ENCODE measurements at regions not wholly inside any gene's neighbourhood (a gene's known extent, or its start where the extent isn't known, plus 50 kb on each side); places are given as distances from the start of the nearest gene placed in this dataset.

DNA sequence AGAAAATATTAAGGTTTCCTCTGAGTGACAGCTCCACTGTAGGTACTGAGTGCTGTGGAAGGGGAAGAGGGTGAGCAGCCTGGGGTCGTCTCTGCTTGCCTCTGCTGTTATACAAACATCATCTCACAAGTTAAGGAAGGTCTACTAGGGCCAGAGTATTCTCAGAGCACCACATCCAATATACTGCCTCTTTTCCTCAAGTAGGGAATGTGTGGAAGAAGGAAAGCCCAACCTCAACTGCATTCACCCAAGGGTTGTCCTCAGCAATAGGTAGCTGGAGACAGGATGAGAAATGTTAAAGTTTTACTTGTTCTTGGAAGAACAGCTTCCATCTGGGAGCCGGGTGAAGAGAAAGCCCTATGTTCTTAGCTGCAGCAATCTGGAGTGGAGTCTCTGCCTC, 1062.3 kb upstream of the CDH10 start:
- intact Hi-C loops (cut with DNase I): no loop called here
- no peaks in the 10 kb centered on the region for H3K9me3 ChIP-seq
- H3K4me3 ChIP-seq: no peak overlapping the region

DNA sequence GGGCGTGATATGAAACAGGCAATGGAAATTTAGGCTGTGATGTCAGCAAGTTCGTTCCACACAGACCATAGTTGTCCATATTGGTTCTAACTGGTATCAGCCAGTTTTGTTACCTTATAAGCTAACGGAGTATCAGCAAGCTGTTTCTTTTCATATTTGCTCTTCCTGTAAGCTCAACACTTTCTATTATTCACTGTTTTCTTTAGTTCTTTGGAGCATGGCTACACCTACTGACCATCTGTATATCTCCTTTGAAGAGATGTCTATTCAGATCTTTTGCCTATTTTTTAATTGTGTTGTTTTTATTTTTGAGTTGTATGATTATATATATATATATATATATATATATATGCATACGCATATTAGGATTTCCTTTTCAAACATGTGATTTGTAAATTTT, 1057.2 kb upstream of the CDH10 start:
- Histone ChIP-seq H3K4me3 (no peak overlapping the region), H3K36me3 (no peaks in the 10 kb centered on the region), H3K9me3 (no peaks in the 10 kb centered on the region), H3K27me3 (no peaks in the 10 kb centered on the region), H3K4me1 (no peaks in the 10 kb centered on the region), H3K27ac (no peak overlapping the region)
- no peak for DNase-seq (ENCODE audit: low spot score in 2 of 2)
- intact Hi-C loops (cut with DNase I): no loop called here
- TF ChIP-seq, protein P1, sequence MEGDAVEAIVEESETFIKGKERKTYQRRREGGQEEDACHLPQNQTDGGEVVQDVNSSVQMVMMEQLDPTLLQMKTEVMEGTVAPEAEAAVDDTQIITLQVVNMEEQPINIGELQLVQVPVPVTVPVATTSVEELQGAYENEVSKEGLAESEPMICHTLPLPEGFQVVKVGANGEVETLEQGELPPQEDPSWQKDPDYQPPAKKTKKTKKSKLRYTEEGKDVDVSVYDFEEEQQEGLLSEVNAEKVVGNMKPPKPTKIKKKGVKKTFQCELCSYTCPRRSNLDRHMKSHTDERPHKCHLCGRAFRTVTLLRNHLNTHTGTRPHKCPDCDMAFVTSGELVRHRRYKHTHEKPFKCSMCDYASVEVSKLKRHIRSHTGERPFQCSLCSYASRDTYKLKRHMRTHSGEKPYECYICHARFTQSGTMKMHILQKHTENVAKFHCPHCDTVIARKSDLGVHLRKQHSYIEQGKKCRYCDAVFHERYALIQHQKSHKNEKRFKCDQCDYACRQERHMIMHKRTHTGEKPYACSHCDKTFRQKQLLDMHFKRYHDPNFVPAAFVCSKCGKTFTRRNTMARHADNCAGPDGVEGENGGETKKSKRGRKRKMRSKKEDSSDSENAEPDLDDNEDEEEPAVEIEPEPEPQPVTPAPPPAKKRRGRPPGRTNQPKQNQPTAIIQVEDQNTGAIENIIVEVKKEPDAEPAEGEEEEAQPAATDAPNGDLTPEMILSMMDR (IDR thresholded peaks at IDR 0.05): no peak

More for the DNA sequence above, 1062.3 kb upstream of the CDH10 start:
- Histone ChIP-seq H3K36me3 (no peaks in the 10 kb centered on the region), H3K27ac (no peak overlapping the region), H3K27me3 (no peaks in the 10 kb centered on the region), H3K4me1 (no peaks in the 10 kb centered on the region)
- DNase-seq (ENCODE audit: low spot score in 2 of 2): no peak
- TF ChIP-seq, protein P1 (IDR thresholded peaks at IDR 0.05): no peak

DNA sequence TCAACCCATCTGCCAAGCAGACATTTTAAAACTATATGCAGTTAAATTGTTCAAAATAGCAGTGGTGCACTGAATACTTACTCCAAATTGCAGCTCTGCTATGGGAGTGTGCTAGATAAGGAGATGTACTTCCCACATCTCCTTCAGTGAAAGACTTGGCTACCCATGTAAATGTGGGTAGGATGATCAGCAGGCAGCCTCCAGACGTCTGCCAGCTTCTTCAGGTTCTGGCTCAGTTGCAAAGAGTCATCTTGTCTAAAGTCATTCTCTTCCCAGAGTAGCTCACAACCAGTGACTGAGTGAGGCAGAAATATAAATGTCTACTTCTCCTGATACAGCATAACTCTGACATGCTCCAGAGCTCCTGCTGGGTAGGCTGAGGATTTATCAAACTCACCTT, 1050.0 kb upstream of the CDH10 start:
- TF ChIP-seq, protein P1 (IDR thresholded peaks at IDR 0.05): no peak

DNA sequence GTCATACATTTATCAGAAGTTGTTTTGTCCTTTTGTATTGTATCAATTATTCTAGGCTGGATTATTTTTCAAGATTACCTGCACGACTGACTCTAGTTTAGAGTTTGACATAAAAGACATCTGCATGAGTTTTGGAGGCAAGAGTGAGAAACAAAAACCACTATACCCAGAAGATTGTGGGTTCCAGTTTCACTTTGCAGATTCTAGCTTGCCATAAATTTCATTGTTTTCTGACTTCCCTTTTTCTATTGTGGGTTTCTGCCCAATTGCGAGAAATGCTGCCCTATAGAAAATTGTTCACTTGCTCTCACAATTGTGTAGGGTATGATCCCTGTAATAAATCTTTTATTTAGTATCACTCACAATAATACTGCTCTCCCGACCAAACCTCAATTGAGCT, 1043.4 kb upstream of the CDH10 start:
- intact Hi-C loops (cut with DNase I): no loop called here
- Histone ChIP-seq H3K4me1 (no peaks in the 10 kb centered on the region), H3K4me3 (no peak overlapping the region), H3K27me3 (no peaks in the 10 kb centered on the region), H3K27ac (no peak overlapping the region), H3K36me3 (no peaks in the 10 kb centered on the region), H3K9me3 (no peaks in the 10 kb centered on the region)
- TF ChIP-seq, protein P1 (IDR thresholded peaks at IDR 0.05): no peak
- no peak for DNase-seq (ENCODE audit: low spot score in 2 of 2)

More for the DNA sequence above, 1050.0 kb upstream of the CDH10 start:
- intact Hi-C loops (cut with DNase I): no loop called here
- H3K36me3 ChIP-seq: no peaks in the 10 kb centered on the region
- DNase-seq (ENCODE audit: low spot score in 2 of 2): no peak
- no peaks in the 10 kb centered on the region for H3K27me3 ChIP-seq
- H3K27ac ChIP-seq: no peak overlapping the region
- H3K4me1 ChIP-seq: no peaks in the 10 kb centered on the region
- no peaks in the 10 kb centered on the region for H3K9me3 ChIP-seq
- no peak overlapping the region for H3K4me3 ChIP-seq

DNA sequence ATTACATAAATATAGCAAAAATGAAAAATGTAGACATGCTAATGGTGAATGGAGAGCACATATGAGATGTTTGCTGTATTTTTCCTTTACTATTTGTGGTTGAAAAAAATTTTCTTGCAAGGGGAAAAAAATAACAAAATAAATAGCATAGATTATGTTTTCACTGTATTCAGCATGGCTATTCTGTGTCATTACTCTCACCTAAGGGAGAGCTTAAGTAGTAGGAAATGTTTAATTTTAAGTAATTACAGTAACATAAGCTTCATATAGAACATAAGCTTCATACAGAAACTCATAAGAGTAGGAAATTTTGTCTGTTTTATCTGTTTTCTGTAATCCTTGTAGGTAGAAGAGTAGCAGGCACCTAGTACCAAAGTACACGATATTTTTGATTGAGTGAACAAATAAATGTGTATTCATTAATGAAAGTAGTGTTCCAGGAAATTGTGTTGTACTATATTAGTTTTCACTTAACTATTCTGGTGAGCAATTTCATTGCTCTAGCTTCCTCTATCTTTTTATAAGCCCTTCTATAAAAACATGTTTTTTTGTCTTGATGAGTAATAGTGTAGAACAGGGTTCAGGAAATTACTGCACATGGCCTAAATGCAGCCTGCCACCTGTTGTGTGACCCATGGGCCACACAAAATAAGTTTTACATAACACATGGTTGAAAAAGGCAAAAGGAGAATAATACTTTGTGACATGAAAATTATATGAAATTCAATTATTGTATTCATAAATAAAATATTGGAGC, 1025.0 kb upstream of the CDH10 start:
- H3K36me3 ChIP-seq: no peaks in the 10 kb centered on the region
- no peak overlapping the region for H3K27ac ChIP-seq
- H3K4me3 ChIP-seq: no peak overlapping the region
- TF ChIP-seq, protein P1 (IDR thresholded peaks at IDR 0.05): no peak
- intact Hi-C loops (cut with DNase I): no loop called here
- no peaks in the 10 kb centered on the region for H3K9me3 ChIP-seq
- no peaks in the 10 kb centered on the region for H3K4me1 ChIP-seq
- no peak for DNase-seq (ENCODE audit: low spot score in 2 of 2)
- no peaks in the 10 kb centered on the region for H3K27me3 ChIP-seq
